HepG2 (cell line): ENCODE measurements at regions not wholly inside any gene's neighbourhood (a gene's known extent, or its start where the extent isn't known, plus 50 kb on each side); places are given as distances from the start of the nearest gene placed in this dataset.

Source experiments
- ATAC-seq: fragments of 200-7000 bp; cut with Tn5 transposase; 3 replicates; pipeline ENCODE4 v1.9.1; 2020; ENCODE audit warnings: mild to moderate bottlenecking, moderate library complexity
- BruUV-seq: library from RNA; stranded (reverse); fragments of 400-500 nt; replicated peaks from 2 replicates; lab custom pipeline; 2021; lab: Mats Ljungman, UMichigan
- CTCF ChIA-PET: fragments of 300-600 bp; formaldehyde crosslinking; extraction: SDS; loops from one replicate; lab custom pipeline; 2021; ENCODE audit warnings: low total read pairs, inconsistent platforms, low intra/inter-chr PET ratio; lab: Yijun Ruan, JAX
- POLR2A ChIA-PET: fragments of 350-600 bp; sonication (Branson Sonifier 250); formaldehyde crosslinking; loops from one replicate; lab custom pipeline; 2020; ENCODE audit warnings: antibody characterized with exemption, inconsistent platforms; lab: Yijun Ruan, JAX
- DNase-seq: peaks from one replicate; pipeline ENCODE4 v3.0.0-alpha.2; 2015; ENCODE audit warnings: low spot score
- FAIRE-seq: peaks from 3 replicates; lab custom pipeline; 2011; peaks lifted over from hg19 to GRCh38; lab: Jason Lieb, UNC
- H2AFZ ChIP-seq: one replicate; pipeline ENCODE4 v1.6.1; 2011; ENCODE audit warnings: low read length, inconsistent platforms
- H3K27ac ChIP-seq: fragments of 300-600 bp; 3 replicates; pipeline ENCODE4 v1.8.0; 2011; ENCODE audit warnings: mixed run types, mild to moderate bottlenecking, mixed read lengths, low read length, inconsistent platforms; ENCODE audit not compliant: insufficient read depth; ENCODE audit errors: extremely low read length
- H3K27me3 ChIP-seq, 2 experiments: fragments of 200-600 bp in 1 of 2; 2 replicates in 1 of 2; 3 replicates in 1 of 2; pipeline versions ENCODE4 v1.6.0 to v1.8.0; 2011; ENCODE audit warnings: low read length in 2 of 2, mild to moderate bottlenecking in 2 of 2, moderate library complexity in 2 of 2, inconsistent platforms in 1 of 2; ENCODE audit not compliant: insufficient read depth in 2 of 2, control insufficient read depth in 1 of 2
- H3K36me3 ChIP-seq, 2 experiments: fragments of 200-600 bp in 1 of 2; replicated peaks in 1 of 2; 2 replicates in 1 of 2; 3 replicates in 1 of 2; pipeline versions ENCODE4 v1.5.1 to v1.8.0; 2011; ENCODE audit warnings: low read length in 2 of 2, inconsistent platforms in 1 of 2; ENCODE audit not compliant: insufficient read depth in 2 of 2, control insufficient read depth in 1 of 2
- H3K4me1 ChIP-seq: 2 replicates; pipeline ENCODE4 v1.5.1; 2012; ENCODE audit warnings: low read length, inconsistent platforms; ENCODE audit not compliant: insufficient read depth
- H3K4me2 ChIP-seq: 2 replicates; pipeline ENCODE4 v1.6.0; 2011; ENCODE audit warnings: low read depth, low read length, inconsistent platforms
- H3K4me3 ChIP-seq, 3 experiments: fragments of 200-600 bp in 1 of 3; sonication (generic), shearing (Covaris generic) in 1 of 3; replicated peaks in 1 of 3; 2 replicates each; pipeline ENCODE4 v1.5.1; 2011 to 2016; ENCODE audit warnings: low read length in 3 of 3, inconsistent platforms in 2 of 3, low read depth in 2 of 3, mild to moderate bottlenecking in 2 of 3, control low read depth in 1 of 3, mixed read lengths in 1 of 3; ENCODE audit not compliant: insufficient read depth in 1 of 3
- H3K79me2 ChIP-seq: one replicate; pipeline ENCODE4 v1.6.1; 2011; ENCODE audit warnings: low read length, inconsistent platforms; ENCODE audit not compliant: insufficient read depth
- H3K9ac ChIP-seq: 2 replicates; pipeline ENCODE4 v1.6.0; 2011; ENCODE audit warnings: mild to moderate bottlenecking, low read depth, low read length, inconsistent platforms; ENCODE audit not compliant: insufficient read depth
- H3K9me3 ChIP-seq: 2 replicates; pipeline ENCODE4 v1.5.1; 2012; ENCODE audit warnings: mild to moderate bottlenecking, low read length
- H4K20me1 ChIP-seq: 2 replicates; pipeline ENCODE4 v1.6.0; 2011; ENCODE audit warnings: inconsistent platforms, mild to moderate bottlenecking, low read length, moderate library complexity; ENCODE audit not compliant: insufficient read depth
- CC2D1A ChIP-seq: sonication (generic); formaldehyde crosslinking; IDR thresholded peaks from 2 replicates; pipeline ENCODE4 v1.8.1; 2023; ENCODE audit warnings: mild to moderate bottlenecking, missing genetic modification reagents
- EEA1 ChIP-seq: sonication (generic); formaldehyde crosslinking; IDR thresholded peaks from 2 replicates; pipeline ENCODE4 v1.5.1; 2020; ENCODE audit warnings: mild to moderate bottlenecking, missing genetic modification reagents, borderline replicate concordance
- EED ChIP-seq: sonication (generic); formaldehyde crosslinking; IDR thresholded peaks from 2 replicates; pipeline ENCODE4 v1.5.0; 2020; ENCODE audit warnings: mild to moderate bottlenecking, missing genetic modification reagents
- HMGA1 ChIP-seq: sonication (generic); formaldehyde crosslinking; conservative IDR thresholded peaks from 2 replicates; pipeline ENCODE4 v1.4.0; 2020; ENCODE audit warnings: missing genetic modification reagents
- KAT2B ChIP-seq: fragments of 150-350 bp; IDR thresholded peaks from 2 replicates; pipeline ENCODE4 v1.6.1; 2014; ENCODE audit warnings: low read depth, low read length, borderline replicate concordance
- MEIS2 ChIP-seq: sonication (generic); formaldehyde crosslinking; IDR thresholded peaks from 2 replicates; pipeline ENCODE4 v1.9.0; 2021; ENCODE audit warnings: mild to moderate bottlenecking, missing genetic modification reagents
- NFATC3 ChIP-seq: sonication (generic); formaldehyde crosslinking; IDR thresholded peaks from 2 replicates; pipeline ENCODE4 v1.5.1; 2020; ENCODE audit warnings: mild to moderate bottlenecking, missing genetic modification reagents
- SMAD3 ChIP-seq: sonication (generic); formaldehyde crosslinking; IDR thresholded peaks from 2 replicates; pipeline ENCODE4 v1.4.0; 2020; ENCODE audit warnings: missing genetic modification reagents
- ZBTB21 ChIP-seq: sonication (generic); formaldehyde crosslinking; IDR thresholded peaks from 2 replicates; pipeline ENCODE4 v1.4.0; 2020; ENCODE audit warnings: missing genetic modification reagents
- ZC3H4 ChIP-seq: sonication (generic); formaldehyde crosslinking; IDR thresholded peaks from 2 replicates; pipeline ENCODE4 v1.4.0; 2020; ENCODE audit warnings: missing genetic modification reagents, borderline replicate concordance
- ZKSCAN1 ChIP-seq: fragments of 150-350 bp; IDR thresholded peaks from 2 replicates; pipeline ENCODE4 v1.6.1; 2014; ENCODE audit warnings: low read length
- ZKSCAN5 ChIP-seq: sonication (generic); formaldehyde crosslinking; IDR thresholded peaks from 2 replicates; pipeline ENCODE4 v1.5.1; 2020; ENCODE audit warnings: mild to moderate bottlenecking, missing genetic modification reagents
- ZMYM3 ChIP-seq: sonication (generic); formaldehyde crosslinking; IDR thresholded peaks from 2 replicates; pipeline ENCODE4 v1.5.1; 2020; ENCODE audit warnings: mild to moderate bottlenecking, missing genetic modification reagents
- ZNF615 ChIP-seq: sonication (generic); formaldehyde crosslinking; IDR thresholded peaks from 2 replicates; pipeline ENCODE4 v1.5.0; 2020; ENCODE audit warnings: mild to moderate bottlenecking, missing genetic modification reagents, borderline replicate concordance
- ZNF761 ChIP-seq: sonication (generic); formaldehyde crosslinking; conservative IDR thresholded peaks from 2 replicates; pipeline ENCODE4 v1.4.0; 2020; ENCODE audit warnings: mild to moderate bottlenecking, missing genetic modification reagents
- ZNF775 ChIP-seq: sonication (generic); formaldehyde crosslinking; IDR thresholded peaks from 2 replicates; pipeline ENCODE4 v1.4.0; 2020; ENCODE audit warnings: missing genetic modification reagents, mild to moderate bottlenecking, moderate library complexity, borderline replicate concordance
- WGBS: methylation state at CpG from one replicate; pipeline ENCODE4 v1.1.6; 2017; ENCODE audit warnings: low lambda C conversion rate; 5-methylcytosine and 5-hydroxymethylcytosine counted together
- in situ Hi-C: cut with HindIII; loops from 2 replicates; pipeline ENCODE4 v1.10.0; 2017; ENCODE audit warnings: low pct_unique_long_range_greater_than_20kb; ENCODE audit not compliant: extremely low pct_ligation_motif_present
- intact Hi-C: fragments of 100-400 bp; cut with micrococcal nuclease; formaldehyde crosslinking; loops from one replicate; pipeline ENCODE4 v1.10.0; 2022; ENCODE audit not compliant: unreplicated experiment
- TF ChIP-seq, protein P1 (sequence below): sonication (generic); formaldehyde crosslinking; IDR thresholded peaks from 2 replicates; pipeline ENCODE4 v1.4.0; 2020; ENCODE audit warnings: low read depth, mild to moderate bottlenecking, missing genetic modification reagents
- TF ChIP-seq, protein P2 (sequence below): IDR thresholded peaks from 2 replicates; pipeline ENCODE4 v1.6.1; 2016; ENCODE audit warnings: missing compliant biosample characterization, missing genetic modification reagents, borderline replicate concordance
- TF ChIP-seq, protein P3 (sequence below): sonication (generic); formaldehyde crosslinking; IDR thresholded peaks from 2 replicates; pipeline ENCODE4 v1.4.0; 2020; ENCODE audit warnings: missing genetic modification reagents, borderline replicate concordance
- TF ChIP-seq, protein P4 (sequence below): sonication (generic); formaldehyde crosslinking; IDR thresholded peaks from 2 replicates; pipeline ENCODE4 v1.4.0; 2020; ENCODE audit warnings: mild to moderate bottlenecking, missing genetic modification reagents

DNA sequence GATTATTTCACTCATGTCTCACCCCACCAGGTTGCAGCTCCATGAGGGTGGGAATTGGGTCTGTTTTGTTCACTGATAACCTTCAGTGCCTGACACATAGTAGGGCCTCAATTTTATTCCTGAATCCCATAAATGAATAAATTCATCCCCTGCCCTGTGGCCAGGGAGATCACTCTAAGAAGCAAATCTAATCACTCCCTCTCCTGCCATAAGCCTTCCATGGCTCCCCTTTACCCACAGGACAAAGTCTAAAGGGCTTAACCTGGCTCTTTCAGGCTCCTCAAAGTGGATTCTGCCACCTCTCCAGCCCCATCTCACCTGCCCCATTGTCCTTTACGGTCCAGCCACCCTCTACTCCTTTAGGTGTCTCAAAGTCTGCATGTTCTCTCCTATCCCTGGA is 141.8 kb upstream of the PTPN1 start:
- intact Hi-C loops (loop anchor here (5.0 kb wide), 1 partner anchor 34 kb away; no protein-coding TSS in a partner anchor), in situ Hi-C loops (no loop called here)
- H2AFZ ChIP-seq = no peak overlapping the region
- BruUV-seq = no TSS peak
- peaks cover 94% of the 10 kb centered on the region for H3K4me1 ChIP-seq
- DNase-seq = no peak
- H3K36me3 ChIP-seq = no peaks in the 10 kb centered on the region
- peak overlapping the region; percentile 0 to 60 (median 1); a peak in 3 of 6 replicates for H3K4me3 ChIP-seq
- no peak for ATAC-seq
- no peaks in the 10 kb centered on the region for H3K79me2 ChIP-seq
- no peaks in the 10 kb centered on the region for H3K9me3 ChIP-seq
- FAIRE-seq = no peak
- H4K20me1 ChIP-seq = no peaks in the 10 kb centered on the region
- 0 out of 5 replicates have a peak, but pooled peaks cover 0 to 5% of the 10 kb centered on the region in 2 experiments for H3K27me3 ChIP-seq
- ChIA-PET CTCF (no interaction called here), POLR2A (interaction anchor here (0.7 to 5.1 kb wide), 28 partner anchors 9 to 197 kb away, joined by 3 to 58 read pairs (median 8); partner anchors contain the start of gene CEBPB)
- 5% methylated on average over 1 of the region's 1 CpG for WGBS
- peak overlapping the region; percentile 59 for H3K9ac ChIP-seq
- peak overlapping the region; percentile 61 for H3K27ac ChIP-seq
- H3K4me2 ChIP-seq = peak overlapping the region; percentile 87
- TF ChIP-seq ZNF775 (0 out of 2 replicates have a peak, but pooled peaks have one; percentile 27), ZBTB21 (CRISPR knock-in tag) (no peak), ZKSCAN1 (peak; percentile 95), SMAD3 (CRISPR knock-in tag) (peak; percentile 6; the same call in 1 of the 2 replicates), MEIS2 (CRISPR knock-in tag) (no peak), ZNF615 (0 out of 2 replicates have a peak, but pooled peaks have one; percentile 20), ZKSCAN5 (CRISPR knock-in tag) (0 out of 2 replicates have a peak, but pooled peaks have one; percentile 40), HMGA1 (CRISPR knock-in tag) (no peak), EEA1 (CRISPR knock-in tag) (0 out of 2 replicates have a peak, but pooled peaks have one; percentile 24), ZNF761 (CRISPR knock-in tag) (0 out of 2 replicates have a peak, but pooled peaks have one; percentile 35), NFATC3 (CRISPR knock-in tag) (no peak), EED (CRISPR knock-in tag) (no peak), ZC3H4 (CRISPR knock-in tag) (no peak), CC2D1A (CRISPR knock-in tag) (0 out of 2 replicates have a peak, but pooled peaks have one; percentile 78), KAT2B (no peak), ZMYM3 (CRISPR knock-in tag) (peak; percentile 45; the same call in 1 of the 2 replicates)
- TF ChIP-seq, protein P1, sequence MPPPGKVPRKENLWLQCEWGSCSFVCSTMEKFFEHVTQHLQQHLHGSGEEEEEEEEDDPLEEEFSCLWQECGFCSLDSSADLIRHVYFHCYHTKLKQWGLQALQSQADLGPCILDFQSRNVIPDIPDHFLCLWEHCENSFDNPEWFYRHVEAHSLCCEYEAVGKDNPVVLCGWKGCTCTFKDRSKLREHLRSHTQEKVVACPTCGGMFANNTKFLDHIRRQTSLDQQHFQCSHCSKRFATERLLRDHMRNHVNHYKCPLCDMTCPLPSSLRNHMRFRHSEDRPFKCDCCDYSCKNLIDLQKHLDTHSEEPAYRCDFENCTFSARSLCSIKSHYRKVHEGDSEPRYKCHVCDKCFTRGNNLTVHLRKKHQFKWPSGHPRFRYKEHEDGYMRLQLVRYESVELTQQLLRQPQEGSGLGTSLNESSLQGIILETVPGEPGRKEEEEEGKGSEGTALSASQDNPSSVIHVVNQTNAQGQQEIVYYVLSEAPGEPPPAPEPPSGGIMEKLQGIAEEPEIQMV (CRISPR knock-in tag) = 0 out of 2 replicates have a peak, but pooled peaks have one; percentile 32
- TF ChIP-seq, protein P2, sequence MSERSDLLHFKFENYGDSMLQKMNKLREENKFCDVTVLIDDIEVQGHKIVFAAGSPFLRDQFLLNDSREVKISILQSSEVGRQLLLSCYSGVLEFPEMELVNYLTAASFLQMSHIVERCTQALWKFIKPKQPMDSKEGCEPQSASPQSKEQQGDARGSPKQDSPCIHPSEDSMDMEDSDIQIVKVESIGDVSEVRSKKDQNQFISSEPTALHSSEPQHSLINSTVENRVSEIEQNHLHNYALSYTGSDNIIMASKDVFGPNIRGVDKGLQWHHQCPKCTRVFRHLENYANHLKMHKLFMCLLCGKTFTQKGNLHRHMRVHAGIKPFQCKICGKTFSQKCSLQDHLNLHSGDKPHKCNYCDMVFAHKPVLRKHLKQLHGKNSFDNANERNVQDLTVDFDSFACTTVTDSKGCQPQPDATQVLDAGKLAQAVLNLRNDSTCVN (CRISPR knock-in tag) = no peak
- TF ChIP-seq, protein P3, sequence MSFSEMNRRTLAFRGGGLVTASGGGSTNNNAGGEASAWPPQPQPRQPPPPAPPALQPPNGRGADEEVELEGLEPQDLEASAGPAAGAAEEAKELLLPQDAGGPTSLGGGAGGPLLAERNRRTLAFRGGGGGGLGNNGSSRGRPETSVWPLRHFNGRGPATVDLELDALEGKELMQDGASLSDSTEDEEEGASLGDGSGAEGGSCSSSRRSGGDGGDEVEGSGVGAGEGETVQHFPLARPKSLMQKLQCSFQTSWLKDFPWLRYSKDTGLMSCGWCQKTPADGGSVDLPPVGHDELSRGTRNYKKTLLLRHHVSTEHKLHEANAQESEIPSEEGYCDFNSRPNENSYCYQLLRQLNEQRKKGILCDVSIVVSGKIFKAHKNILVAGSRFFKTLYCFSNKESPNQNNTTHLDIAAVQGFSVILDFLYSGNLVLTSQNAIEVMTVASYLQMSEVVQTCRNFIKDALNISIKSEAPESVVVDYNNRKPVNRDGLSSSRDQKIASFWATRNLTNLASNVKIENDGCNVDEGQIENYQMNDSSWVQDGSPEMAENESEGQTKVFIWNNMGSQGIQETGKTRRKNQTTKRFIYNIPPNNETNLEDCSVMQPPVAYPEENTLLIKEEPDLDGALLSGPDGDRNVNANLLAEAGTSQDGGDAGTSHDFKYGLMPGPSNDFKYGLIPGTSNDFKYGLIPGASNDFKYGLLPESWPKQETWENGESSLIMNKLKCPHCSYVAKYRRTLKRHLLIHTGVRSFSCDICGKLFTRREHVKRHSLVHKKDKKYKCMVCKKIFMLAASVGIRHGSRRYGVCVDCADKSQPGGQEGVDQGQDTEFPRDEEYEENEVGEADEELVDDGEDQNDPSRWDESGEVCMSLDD = no peak
- TF ChIP-seq, protein P4, sequence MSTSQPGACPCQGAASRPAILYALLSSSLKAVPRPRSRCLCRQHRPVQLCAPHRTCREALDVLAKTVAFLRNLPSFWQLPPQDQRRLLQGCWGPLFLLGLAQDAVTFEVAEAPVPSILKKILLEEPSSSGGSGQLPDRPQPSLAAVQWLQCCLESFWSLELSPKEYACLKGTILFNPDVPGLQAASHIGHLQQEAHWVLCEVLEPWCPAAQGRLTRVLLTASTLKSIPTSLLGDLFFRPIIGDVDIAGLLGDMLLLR = no peak
